NCI-H2029 (cell line): ENCODE measurements at regions not wholly inside any gene's neighbourhood (a gene's known extent, or its start where the extent isn't known, plus 50 kb on each side); places are given as distances from the start of the nearest gene placed in this dataset.
"Not testable (repeated sequence)": the region's sequence is repeated elsewhere in the genome, so short reads cannot be mapped to it uniquely, and the experiment has no call there.

Experiments used
- DNase-seq: peaks from one replicate; lab custom pipeline; 2025; lab: John Stamatoyannopoulos, UW

DNA sequence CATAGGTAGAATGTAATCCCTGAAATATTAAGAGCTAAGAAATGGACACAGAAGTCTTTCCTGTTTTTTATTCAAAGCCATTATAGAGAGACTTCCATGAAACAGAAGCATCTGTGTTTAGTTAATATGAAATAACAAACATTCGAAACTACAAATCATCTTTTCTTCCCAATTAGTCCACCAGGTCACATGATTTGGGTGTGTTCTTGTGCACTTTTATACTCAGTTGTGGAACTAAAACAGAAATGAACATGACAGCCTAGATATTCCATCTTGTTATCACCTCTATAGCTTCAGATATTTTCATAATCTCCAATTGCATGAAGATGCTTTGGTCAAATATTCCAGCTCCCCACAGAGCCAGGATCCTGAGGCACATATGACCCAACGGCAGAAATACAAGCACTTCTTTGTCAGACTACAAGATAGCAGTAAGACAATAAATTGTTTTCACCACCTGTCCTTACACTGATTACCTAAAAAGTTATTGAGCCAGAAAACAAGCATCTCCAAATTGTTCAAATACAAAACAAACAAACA, 116.8 kb upstream of the BEND6 start:
- DNase-seq: no peak

DNA sequence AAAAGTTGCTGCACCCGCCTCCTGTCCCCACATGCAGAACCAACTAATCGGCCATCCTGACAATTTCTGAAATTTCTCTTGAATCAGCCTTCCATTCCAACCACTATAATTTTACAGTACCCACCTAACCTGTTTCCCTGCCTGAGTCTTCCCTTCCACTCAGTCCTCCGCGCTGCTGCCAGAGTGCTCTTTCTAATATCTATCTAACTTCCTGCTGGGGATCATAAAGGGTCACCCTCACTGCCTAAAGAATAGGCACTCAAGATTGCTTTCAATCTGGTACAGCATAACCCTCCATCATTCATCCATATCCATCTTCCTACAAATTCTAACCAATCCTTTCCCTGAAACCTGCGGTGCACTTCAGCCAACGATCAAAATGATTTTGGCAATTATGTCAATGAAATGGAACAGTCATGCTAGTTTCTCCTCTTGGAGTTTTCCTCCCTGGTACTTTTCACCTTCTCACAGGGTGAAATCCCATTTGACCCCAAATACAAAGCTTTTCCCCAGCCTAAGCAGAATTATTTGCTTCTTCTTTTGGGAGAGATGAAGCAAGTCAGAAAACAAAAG, 117.5 kb upstream of the BEND6 start:
- no peak for DNase-seq

DNA sequence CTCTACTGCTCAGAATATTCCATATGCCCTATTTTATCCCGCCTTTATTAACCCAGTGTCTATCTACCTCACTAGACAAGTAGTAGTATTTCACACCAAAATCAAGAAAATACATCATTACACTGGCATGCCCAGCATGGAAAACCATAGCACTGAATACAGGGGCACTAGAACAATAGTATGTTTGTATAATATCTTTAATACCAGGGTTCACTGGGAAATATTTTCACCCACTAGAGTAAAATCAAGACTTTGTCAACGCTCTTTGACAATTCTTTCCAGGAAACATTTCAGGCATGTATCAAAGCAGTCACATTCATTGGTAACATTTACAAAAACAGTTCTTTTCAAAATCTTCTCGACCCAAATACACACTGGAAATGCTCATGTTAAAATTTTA, 119.3 kb upstream of the BEND6 start:
- no peak for DNase-seq

DNA sequence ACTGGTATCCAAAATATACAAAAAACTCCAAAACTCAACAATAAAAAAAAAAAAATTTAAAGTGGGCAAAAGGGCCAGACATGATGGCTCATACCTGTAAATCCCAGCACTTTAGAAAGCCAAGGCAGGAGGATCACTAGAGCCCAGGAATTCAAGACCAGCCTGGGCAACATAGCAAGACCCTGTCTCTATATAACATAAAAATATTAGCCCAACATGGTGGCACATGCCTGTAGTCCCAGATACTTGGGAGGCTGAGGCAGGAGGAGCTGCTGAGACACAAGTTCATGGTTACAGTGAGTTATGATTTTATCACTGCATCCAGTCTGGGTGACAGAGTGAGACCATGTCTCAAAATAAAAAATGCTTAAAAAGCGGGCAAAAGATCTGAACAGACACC, 121.0 kb upstream of the BEND6 start:
- no peak for DNase-seq

DNA sequence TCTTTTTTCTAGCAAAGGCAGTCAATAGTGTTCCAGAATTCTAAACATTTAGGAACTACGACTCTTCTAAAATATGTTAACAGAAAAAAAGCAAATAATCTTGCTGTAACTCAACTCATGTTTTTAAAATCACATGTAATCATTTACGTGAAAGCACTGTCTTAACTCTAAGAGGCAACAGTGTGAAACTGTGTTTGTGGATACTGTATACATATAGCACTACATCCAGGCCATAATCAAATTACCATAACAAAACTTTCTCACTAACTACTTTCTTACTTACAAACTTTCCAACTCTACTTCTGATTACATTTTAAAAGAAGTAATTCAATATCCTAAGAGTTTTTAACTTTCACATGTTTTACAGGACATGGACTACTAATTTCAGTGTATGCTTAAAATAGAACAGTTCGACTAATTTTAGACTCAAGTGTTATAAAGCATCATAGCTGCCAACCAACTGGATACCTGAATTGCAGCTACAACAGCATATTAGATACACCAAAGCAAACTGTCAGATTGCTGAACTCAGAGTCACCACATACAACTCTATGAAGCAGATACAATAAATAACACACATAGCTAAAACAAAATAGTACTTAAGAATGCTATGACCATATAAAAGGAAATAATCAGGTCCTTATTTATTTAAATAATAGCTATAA, 121.6 kb upstream of the BEND6 start:
- DNase-seq: no peak

DNA sequence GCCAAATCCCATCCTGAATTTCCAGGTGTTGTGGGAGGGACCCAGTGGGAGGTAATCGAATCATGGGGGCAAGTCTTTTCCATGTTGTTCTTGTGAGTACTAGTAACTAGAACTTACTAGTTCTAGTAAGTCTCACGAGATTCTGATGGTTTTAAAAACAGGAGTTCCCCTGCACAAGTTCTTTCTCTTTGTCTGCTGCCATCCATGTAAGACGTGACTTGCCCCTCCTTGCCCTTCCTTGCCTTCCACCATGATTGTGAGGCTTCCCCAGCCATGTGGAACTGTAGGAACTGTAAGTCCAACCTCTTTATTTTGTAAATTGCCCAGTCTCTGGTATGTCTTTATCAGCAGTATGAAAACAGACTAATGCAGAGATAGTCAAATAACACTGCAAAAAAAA, 122.7 kb upstream of the BEND6 start:
- no peak for DNase-seq

DNA sequence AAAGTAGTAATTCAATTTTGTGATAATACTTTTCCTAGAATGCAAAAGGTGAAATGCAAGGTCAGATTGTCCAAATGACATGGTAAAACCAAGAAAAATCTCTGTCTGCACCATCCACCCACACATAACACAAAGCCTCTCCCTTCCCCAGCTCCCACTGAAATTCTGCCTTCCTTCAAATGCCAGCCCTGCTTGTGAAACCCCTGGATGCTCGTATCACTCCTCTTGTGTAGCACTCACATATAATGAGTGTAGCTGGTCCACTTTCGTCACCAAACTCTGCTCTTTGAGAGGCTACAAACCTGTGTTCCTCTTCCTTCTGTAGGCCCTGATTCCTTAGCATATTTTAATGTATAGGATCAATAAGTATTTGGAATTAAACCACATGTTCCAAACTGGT, 123.6 kb upstream of the BEND6 start:
- no peak for DNase-seq

DNA sequence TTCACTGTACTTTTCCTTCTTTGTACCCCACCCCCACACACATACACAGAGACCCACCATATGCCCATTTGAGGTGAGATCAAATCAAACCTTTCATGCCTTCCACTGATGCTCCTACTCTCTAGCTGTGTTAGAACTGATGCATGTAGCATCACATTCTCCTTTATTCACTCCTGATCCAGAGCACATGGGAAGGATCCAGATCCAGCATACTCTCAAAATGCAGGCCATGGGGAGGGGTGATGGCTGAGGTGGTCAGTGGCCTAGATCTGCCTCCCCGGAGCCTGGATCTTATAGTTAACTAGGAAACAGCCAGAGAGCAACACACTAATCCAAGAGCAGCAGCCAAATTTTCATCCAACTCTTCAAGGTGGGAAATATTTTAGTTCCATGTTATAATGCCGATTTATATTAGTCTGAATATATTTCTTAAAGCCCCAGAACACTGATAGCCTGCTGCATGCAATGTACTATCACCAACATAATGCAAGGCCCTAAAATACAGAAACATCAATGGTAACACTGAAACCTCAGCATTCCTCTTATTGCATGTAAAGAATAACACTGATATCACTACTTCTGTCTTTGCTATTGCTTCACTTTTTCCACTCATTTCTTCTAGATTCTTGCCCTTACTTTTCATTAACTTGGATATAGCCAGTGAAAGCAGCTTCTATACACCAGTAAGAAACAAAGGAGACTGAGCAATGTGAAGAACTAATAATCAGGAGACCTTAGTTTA, 126.8 kb upstream of the BEND6 start:
- DNase-seq: no peak

DNA sequence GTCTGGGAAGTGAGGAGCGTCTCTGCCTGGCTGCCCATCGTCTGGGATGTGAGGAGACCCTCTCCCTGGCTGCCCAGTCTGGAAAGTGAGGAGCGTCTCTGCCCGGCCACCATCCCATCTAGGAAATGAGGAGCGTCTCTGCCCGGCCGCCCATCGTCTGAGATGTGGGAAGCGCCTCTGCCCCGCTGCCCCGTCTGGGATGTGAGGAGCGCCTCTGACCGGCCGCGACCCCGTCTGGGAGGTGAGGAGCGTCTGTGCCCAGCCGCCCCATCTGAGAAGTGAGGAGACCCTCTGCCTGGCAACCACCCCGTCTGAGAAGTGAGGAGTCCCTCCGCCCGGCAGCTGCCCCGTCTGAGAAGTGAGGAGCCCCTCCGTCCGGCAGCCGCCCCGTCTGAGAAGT, 130.5 kb upstream of the BEND6 start:
- DNase-seq: not testable (repeated sequence)

DNA sequence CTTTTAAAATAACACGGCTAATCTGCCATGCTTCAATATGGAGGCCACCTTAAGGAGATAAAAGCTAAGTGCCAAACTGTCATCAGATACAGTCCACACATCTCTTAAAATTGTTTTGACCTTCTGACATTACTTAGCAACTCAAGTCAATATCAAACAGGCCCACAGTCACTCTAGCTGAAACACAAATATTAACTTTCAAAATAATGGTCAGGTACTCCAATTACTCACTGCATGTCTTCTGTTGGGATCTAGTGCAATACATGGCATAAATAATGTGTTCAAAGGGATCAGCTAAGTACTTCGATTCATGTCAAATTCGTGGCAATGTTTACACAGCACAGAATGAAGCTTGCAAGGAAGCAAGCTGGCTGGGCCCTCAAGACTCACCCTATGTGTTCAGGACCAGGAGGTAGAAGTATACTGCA, 133.9 kb upstream of the BEND6 start:
- no peak for DNase-seq

DNA sequence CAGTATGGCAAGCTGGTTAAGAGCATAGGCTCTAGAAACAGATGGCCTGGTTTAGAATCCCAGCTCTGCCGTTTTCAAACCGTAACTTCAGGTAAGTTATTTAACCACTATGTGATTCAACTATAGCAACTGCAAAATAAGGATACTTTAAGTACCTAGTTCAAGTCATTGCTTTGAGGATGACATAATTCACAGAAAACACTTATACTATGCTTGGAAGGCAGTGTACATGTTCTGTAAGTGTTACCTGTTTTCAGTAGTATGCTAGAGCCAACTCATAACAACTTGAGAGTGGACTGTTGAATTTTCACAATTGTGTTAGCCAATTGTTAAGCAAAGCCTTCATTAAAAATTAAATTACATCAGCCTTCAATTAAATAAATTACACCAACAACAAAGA, 134.8 kb upstream of the BEND6 start:
- no peak for DNase-seq

DNA sequence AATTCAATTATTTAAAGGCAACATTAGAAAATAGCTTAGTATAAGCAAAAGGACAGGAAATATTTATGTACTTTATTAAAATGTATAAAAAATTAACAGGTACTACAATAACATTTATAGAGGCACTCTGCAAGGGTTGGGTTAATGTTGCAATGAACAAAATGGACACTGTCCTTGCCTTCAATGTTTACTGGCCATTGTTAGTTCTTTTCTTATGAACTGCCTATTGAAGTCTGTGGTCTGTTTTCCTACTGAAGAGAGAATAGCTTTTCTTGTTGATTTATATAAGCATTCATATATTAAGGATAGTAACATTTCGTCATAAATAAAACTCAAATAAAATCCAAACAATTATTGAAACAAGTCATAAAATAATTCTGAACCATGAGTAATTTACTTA, 135.3 kb upstream of the BEND6 start:
- no peak for DNase-seq

DNA sequence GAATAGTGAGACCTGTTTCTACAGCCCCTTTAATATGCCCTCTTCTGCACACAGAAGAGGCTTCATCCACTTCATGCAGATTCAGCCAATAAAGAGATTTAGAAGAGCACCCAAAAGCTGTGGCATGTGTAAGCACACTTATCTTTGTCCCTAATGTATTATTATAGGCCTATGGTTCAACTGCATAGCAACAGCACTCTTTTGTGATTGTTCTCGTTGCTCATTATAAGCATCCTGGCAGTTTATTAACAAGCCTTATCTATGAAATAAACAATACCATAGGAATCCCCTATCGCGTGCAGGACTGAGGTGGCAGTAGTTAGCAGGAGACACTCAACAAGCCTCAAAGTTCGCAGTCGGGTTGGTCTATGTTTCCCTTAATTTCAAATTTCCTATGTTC, 138.5 kb upstream of the BEND6 start:
- no peak for DNase-seq

DNA sequence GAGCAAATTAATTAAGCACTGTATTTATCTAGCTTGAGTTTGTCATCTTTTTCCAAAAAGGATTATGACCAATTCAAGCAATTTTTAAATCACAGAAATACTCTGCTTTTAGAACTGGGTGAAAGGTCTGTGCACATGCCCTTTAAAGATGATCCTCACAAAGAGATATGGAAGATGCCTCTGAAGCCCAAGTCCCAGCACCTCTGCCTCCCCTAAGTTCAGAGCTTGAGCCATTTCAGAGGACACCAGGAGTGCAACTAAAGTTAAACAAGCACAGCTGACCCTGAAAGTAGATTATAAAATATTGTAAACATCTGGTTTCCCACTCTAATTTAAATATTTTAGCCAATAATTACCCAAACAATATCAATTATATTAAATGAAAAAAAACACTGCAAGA, 139.5 kb upstream of the BEND6 start:
- DNase-seq: no peak

DNA sequence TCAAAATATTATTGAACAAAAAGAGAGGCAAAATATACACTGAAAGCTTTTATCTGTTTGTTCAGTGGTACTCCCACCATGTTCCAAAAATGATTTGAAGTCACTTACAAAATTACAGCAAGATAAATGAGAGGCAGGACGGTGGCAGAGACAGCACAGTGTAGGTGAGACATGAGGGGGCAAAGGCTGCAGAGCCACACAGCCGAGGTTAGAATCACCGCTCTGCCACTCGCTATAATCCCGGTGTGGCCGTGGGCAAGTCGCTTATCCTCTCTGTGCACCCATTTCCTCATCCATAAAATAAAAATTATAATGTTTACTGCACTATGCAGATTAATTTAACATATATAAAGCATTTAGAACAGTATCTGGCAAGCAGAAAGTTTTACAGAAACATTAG, 140.1 kb upstream of the BEND6 start:
- DNase-seq: no peak

DNA sequence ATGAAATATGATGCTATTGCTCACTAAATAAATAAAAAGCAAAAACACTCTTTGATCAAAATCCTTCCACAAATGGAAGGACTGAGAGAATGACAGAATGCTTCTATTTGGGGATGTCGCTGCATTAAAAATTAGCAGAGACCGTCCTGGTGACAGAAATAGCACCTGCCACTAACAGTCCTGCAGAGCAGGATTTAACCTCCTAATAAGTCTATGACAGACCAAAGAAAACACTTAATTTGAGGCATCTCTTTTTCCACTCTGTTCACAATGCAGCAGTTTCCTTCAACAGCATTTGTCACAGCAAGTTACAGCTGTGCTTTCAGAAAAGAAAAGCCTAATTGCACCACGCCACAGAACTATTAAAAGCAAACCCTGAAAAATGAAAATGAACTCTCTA, 140.6 kb upstream of the BEND6 start:
- no peak for DNase-seq

DNA sequence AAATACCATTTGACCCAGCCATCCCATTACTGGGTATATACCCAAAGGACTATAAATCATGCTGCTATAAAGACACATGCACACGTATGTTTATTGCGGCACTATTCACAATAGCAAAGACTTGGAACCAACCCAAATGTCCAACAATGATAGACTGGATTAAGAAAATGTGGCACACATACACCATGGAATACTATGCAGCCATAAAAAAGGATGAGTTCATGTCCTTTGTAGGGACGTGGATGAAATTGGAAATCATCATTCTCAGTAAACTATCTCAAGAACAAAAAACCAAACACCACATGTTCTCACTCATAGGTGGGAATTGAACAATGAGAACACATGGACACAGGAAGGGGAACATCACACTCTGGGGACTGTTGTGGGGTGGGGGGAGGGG, 142.1 kb upstream of the BEND6 start:
- not testable (repeated sequence) for DNase-seq

DNA sequence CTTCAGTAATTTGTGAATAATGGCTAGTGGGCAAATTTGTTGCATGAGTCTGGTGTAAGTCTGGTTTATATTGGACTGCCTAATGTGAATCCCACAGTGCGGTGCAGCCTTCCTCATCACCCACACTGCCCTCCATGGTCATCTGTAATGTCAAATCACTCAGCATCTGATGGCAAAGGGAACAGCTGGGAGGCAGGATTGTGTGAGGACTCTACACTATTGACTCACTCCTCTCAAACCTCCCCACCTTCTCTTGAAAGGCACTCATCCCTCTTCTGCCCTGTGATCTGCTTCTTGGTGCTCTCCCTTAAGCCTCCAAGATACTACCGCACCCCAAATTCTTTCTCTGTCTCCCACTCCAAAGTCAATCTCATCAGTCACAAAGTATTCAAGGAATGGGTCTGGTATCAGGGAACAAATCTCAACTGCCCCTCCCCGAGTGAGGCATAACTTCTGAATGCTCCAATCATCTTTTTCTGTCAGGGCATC, 146.0 kb upstream of the BEND6 start:
- DNase-seq: no peak

DNA sequence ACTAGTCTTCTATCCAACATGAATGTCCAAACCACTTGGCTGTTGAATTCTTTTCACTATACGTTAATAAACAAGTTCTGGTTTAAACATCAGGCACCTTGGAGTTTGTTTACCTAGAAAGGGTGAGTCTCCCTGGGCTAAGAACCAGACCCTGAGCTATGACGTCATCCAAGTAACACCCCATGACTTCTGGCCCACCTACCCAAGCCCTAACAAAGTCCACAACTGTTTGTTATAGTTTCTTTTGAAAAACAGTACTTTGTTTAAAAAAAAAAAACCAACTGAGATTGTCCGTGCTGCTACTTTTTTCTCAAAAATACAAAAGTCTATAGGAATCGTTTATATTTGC, 146.9 kb upstream of the BEND6 start:
- DNase-seq: no peak

DNA sequence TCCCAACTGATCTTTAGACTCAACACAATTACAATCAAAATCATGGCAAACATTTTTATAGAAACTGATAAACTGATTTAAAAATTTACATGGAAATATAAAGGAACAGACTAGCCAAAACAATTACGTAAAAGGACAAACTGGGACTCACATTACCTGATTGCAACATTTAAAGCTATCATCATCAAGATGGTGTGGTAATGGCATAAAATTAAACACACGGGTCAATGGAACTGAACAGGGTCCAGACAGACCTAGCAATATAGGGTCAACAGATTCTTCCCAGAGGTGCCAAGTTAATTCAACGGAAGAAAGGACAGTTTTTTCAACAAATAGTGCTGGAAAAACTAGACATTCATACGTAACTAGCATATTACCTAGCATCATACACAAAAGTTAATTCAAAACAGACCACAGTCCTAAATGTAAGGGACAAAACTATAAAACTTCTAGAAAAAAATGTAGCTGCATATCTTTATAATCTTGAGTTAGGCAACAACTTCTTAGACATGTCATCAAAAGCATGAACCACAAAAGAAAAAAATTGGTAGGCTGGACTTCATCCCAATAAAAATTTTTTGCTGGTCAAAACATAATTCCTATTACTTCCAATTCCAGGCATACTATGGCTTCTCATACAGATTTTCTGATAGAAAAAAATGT, 147.4 kb upstream of the BEND6 start:
- DNase-seq: no peak

DNA sequence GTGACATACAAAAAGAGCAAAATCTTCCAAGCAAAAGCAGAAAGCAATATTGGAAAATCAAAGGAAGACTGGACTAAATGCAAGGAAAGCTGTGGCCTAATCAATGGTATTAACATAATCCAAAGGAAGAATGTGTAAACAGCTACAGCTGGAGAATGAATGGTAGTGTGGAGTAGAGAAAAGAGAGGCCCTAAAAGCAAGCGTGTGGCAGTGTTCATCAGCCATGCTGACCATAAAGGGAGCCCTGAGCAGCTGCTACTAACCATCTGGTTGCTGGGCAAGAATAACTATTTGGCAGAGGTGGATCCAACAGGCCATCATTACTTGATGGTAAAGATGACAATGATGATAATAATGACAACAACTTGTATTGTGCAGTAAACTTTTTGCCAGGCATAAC, 148.5 kb upstream of the BEND6 start:
- no peak for DNase-seq

DNA sequence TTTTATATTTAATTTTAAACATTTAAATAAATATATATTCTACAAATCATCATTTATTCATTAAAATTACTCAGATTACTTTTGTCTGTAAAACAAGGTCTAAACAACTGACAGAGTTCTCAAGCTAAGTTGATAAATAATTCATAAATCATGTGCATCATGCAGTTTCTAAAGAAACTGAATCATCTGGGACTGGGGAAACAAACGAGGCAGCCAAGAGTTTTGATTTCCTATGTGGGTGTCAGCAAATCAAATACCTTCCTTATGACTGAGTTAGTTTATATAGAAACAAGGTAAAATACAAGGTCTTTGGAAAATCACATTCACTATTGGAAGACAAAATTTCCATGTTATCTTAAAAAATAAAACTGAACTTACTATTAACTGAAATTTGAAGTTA, 149.9 kb upstream of the BEND6 start:
- no peak for DNase-seq

DNA sequence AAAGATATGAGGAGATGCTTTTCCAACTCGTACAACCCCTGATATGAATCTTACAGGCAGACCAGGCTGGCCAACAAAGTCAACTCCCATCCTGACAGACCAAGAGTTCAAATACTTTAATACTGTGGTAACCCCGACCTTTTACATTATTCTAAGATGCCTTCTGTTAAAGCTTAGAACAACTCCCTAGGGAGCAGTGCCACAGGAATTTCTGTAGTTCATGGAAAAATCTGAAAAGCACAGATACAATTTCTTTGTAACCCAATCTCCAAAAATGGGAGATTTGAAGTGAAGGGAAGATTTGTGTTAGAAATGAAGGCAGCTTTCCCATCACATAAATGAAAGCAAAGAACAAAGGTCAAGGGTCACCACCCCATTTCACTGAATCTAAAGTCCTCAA, 151.3 kb upstream of the BEND6 start:
- DNase-seq: no peak
